GM21723 (cell line): ENCODE measurements at regions not wholly inside any gene's neighbourhood (a gene's known extent, or its start where the extent isn't known, plus 50 kb on each side); places are given as distances from the start of the nearest gene placed in this dataset.
"Not testable (repeated sequence)": the region's sequence is repeated elsewhere in the genome, so short reads cannot be mapped to it uniquely, and the experiment has no call there.

Experiments
- ATAC-seq: cut with Tn5 transposase; IDR thresholded peaks from one replicate; pipeline ENCODE4 v1.9.1; 2021; ENCODE audit warnings: mild to moderate bottlenecking, moderate library complexity; ENCODE audit not compliant: unreplicated experiment

- no peak for ATAC-seq
Measured at GRCh38 chr7:15836651-15837050, 150.2 kb upstream of the MEOX2 start.

- ATAC-seq = no peak
Measured at GRCh38 chr7:15836041-15836440, 149.6 kb upstream of the MEOX2 start.

- no peak for ATAC-seq
Measured at GRCh38 chr7:15834446-15834845, 148.0 kb upstream of the MEOX2 start.

- no peak for ATAC-seq
Measured at GRCh38 chr7:15832996-15833395, 146.5 kb upstream of the MEOX2 start.

GRCh38 chr7:15831606-15832005 is 145.1 kb upstream of the MEOX2 start:
- no peak for ATAC-seq

- no peak for ATAC-seq
Measured at GRCh38 chr7:15829691-15830090, 143.2 kb upstream of the MEOX2 start.

GRCh38 chr7:15828881-15829280 is 142.4 kb upstream of the MEOX2 start:
- no peak for ATAC-seq

GRCh38 chr7:15821484-15822427 is 135.3 kb upstream of the MEOX2 start:
- ATAC-seq = no peak

GRCh38 chr7:15820319-15820718 is 133.8 kb upstream of the MEOX2 start:
- ATAC-seq = no peak

GRCh38 chr7:15816835-15817426 is 130.4 kb upstream of the MEOX2 start:
- no peak for ATAC-seq

- ATAC-seq = no peak
Measured at GRCh38 chr7:15813448-15813847, 127.0 kb upstream of the MEOX2 start.

- ATAC-seq = not testable (repeated sequence)
Measured at GRCh38 chr7:15810383-15810782, 123.9 kb upstream of the MEOX2 start.

- not testable (repeated sequence) for ATAC-seq
Measured at GRCh38 chr7:15809936-15810335, 123.5 kb upstream of the MEOX2 start.

- ATAC-seq = no peak
Measured at GRCh38 chr7:15805891-15806290, 119.4 kb upstream of the MEOX2 start.

GRCh38 chr7:15802425-15802824 is 115.9 kb upstream of the MEOX2 start:
- ATAC-seq = no peak

GRCh38 chr7:15801551-15801950 is 115.1 kb upstream of the MEOX2 start:
- ATAC-seq = no peak

- no peak for ATAC-seq
Measured at GRCh38 chr7:15801041-15801440, 114.6 kb upstream of the MEOX2 start.

GRCh38 chr7:15798081-15798480 is 111.6 kb upstream of the MEOX2 start:
- ATAC-seq = no peak

- ATAC-seq = no peak
Measured at GRCh38 chr7:15795393-15795792, 108.9 kb upstream of the MEOX2 start.

GRCh38 chr7:15794801-15795200 is 108.3 kb upstream of the MEOX2 start:
- ATAC-seq = no peak

GRCh38 chr7:15784694-15785030 is 98.2 kb upstream of the MEOX2 start:
- no peak for ATAC-seq

- ATAC-seq = no peak
Measured at GRCh38 chr7:15783987-15784693, 97.7 kb upstream of the MEOX2 start.
